BJ (cell line): ENCODE measurements at regions not wholly inside any gene's neighbourhood (a gene's known extent, or its start where the extent isn't known, plus 50 kb on each side); places are given as distances from the start of the nearest gene placed in this dataset.

Source experiments
- CTCF ChIA-PET: fragments of 350-600 bp; formaldehyde crosslinking; extraction: SDS; loops from one replicate; lab custom pipeline; 2021; ENCODE audit warnings: antibody characterized with exemption, inconsistent platforms; lab: Yijun Ruan, JAX
- POLR2A ChIA-PET: fragments of 300-600 bp; sonication (Branson Sonifier 250); formaldehyde crosslinking; extraction: SDS; loops from one replicate; lab custom pipeline; 2021; ENCODE audit warnings: antibody characterized with exemption; lab: Charles Lee
- DNase-seq: peaks from one replicate; pipeline ENCODE4 v3.0.0-alpha.2; 2011; ENCODE audit warnings: low read depth
- H3K27me3 ChIP-seq: 2 replicates; pipeline ENCODE4 v1.6.0; 2011; ENCODE audit warnings: low read length; ENCODE audit not compliant: control insufficient read depth, insufficient read depth
- H3K36me3 ChIP-seq: 2 replicates; pipeline ENCODE4 v1.5.1; 2011; ENCODE audit warnings: low read length; ENCODE audit not compliant: control insufficient read depth, insufficient read depth
- H3K4me3 ChIP-seq: 2 replicates; pipeline ENCODE4 v1.5.1; 2011; ENCODE audit warnings: low read depth, mild to moderate bottlenecking, control low read depth, low read length
- CTCF ChIP-seq: IDR thresholded peaks from 2 replicates; pipeline ENCODE4 v1.5.1; 2011; ENCODE audit warnings: low read depth, mild to moderate bottlenecking, control low read depth, inconsistent platforms, low read length, moderate library complexity; ENCODE audit not compliant: insufficient read depth

- ChIA-PET CTCF (no interaction called here), POLR2A (no interaction called here)
- H3K27me3 ChIP-seq = no peaks in the 10 kb centered on the region
- no peak overlapping the region for H3K4me3 ChIP-seq
- no peaks in the 10 kb centered on the region for H3K36me3 ChIP-seq
- DNase-seq = no peak
- TF ChIP-seq CTCF = no peak
Measured at GRCh38 chr2:52082646-52083045, 1050.7 kb upstream of the NRXN1 start.

GRCh38 chr2:52079602-52080001 lies 1047.7 kb upstream of the NRXN1 start:
- no peak for DNase-seq
- ChIA-PET POLR2A (no interaction called here), CTCF (no interaction called here)
- TF ChIP-seq CTCF = no peak
- no peaks in the 10 kb centered on the region for H3K27me3 ChIP-seq
- H3K4me3 ChIP-seq = no peak overlapping the region
- H3K36me3 ChIP-seq = no peaks in the 10 kb centered on the region

GRCh38 chr2:52077159-52077558 lies 1045.2 kb upstream of the NRXN1 start:
- H3K36me3 ChIP-seq = no peaks in the 10 kb centered on the region
- POLR2A ChIA-PET = no interaction called here
- no peak for DNase-seq
- H3K4me3 ChIP-seq = no peak overlapping the region
- CTCF ChIA-PET = no interaction called here
- H3K27me3 ChIP-seq = no peaks in the 10 kb centered on the region
- TF ChIP-seq CTCF = no peak

- Histone ChIP-seq H3K4me3 (no peak overlapping the region), H3K36me3 (no peaks in the 10 kb centered on the region), H3K27me3 (no peaks in the 10 kb centered on the region)
- TF ChIP-seq CTCF = no peak
- POLR2A ChIA-PET = no interaction called here
- DNase-seq = no peak
- CTCF ChIA-PET = no interaction called here
Measured at GRCh38 chr2:52074130-52074719, 1042.3 kb upstream of the NRXN1 start.

GRCh38 chr2:52072949-52073348 lies 1041.0 kb upstream of the NRXN1 start:
- H3K27me3 ChIP-seq = no peaks in the 10 kb centered on the region
- H3K4me3 ChIP-seq = no peak overlapping the region
- CTCF ChIA-PET = no interaction called here
- no peak for DNase-seq
- no peaks in the 10 kb centered on the region for H3K36me3 ChIP-seq
- POLR2A ChIA-PET = no interaction called here
- TF ChIP-seq CTCF = no peak
